Activated CD8-positive, alpha-beta T cell treated with anti-CD3 and anti-CD28 coated beads, Interleukin-2, amount 10 ng/mL, durations not matched to agents 7 days and 5 days (primary cell): ENCODE measurements at regions not wholly inside any gene's neighbourhood (a gene's known extent, or its start where the extent isn't known, plus 50 kb on each side); places are given as distances from the start of the nearest gene placed in this dataset.
"Not testable (repeated sequence)": the region's sequence is repeated elsewhere in the genome, so short reads cannot be mapped to it uniquely, and the experiment has no call there.

Source experiments
- ATAC-seq: fragments of 150-1000 bp; cut with Tn5 transposase; one replicate; pipeline ENCODE4 v1.10.0; 2021; ENCODE audit warnings: moderate library complexity
- CTCF ChIA-PET: fragments of 350-600 bp; sonication (Branson Sonifier 250); formaldehyde crosslinking; loops from one replicate; lab custom pipeline; 2021; ENCODE audit warnings: antibody characterized with exemption; lab: Charles Lee
- POLR2A ChIA-PET: fragments of 350-600 bp; sonication (Branson Sonifier 250); formaldehyde crosslinking; loops from one replicate; lab custom pipeline; 2021; ENCODE audit warnings: antibody characterized with exemption; lab: Charles Lee
- DNase-seq: peaks from one replicate; pipeline ENCODE4 v3.0.0-alpha.2; 2020
- H3K27ac Mint-ChIP-seq: one replicate; pipeline ENCODE4 v1.8.0; 2021; ENCODE audit warnings: mild to moderate bottlenecking, mixed read lengths
- H3K27me3 Mint-ChIP-seq: one replicate; pipeline ENCODE4 v1.8.0; 2021; ENCODE audit warnings: low read depth, mixed read lengths
- H3K36me3 Mint-ChIP-seq: one replicate; pipeline ENCODE4 v1.8.0; 2021; ENCODE audit warnings: low read depth, mixed read lengths
- H3K4me1 Mint-ChIP-seq: one replicate; pipeline ENCODE4 v1.8.0; 2021; ENCODE audit warnings: low read depth, mixed read lengths
- H3K4me3 Mint-ChIP-seq: one replicate; pipeline ENCODE4 v1.8.0; 2021; ENCODE audit warnings: mild to moderate bottlenecking, mixed read lengths
- H3K9me3 Mint-ChIP-seq: one replicate; pipeline ENCODE4 v1.8.0; 2022; ENCODE audit warnings: mixed read lengths; ENCODE audit not compliant: insufficient read depth

GRCh38 chr1:213585959-213586586 lies 401.7 kb upstream of the PROX1 start:
- Mint-ChIP-seq H3K4me1 (no peaks in the 10 kb centered on the region), H3K27me3 (no peaks in the 10 kb centered on the region), H3K36me3 (no peaks in the 10 kb centered on the region), H3K4me3 (no peak overlapping the region), H3K9me3 (no peaks in the 10 kb centered on the region), H3K27ac (no peak overlapping the region)
- DNase-seq = no peak
- POLR2A ChIA-PET = no interaction called here
- ATAC-seq = no peak
- CTCF ChIA-PET = no interaction called here

GRCh38 chr1:213586587-213586972 lies 401.2 kb upstream of the PROX1 start:
- DNase-seq (no peak), ATAC-seq (no peak)
- ChIA-PET POLR2A (no interaction called here), CTCF (no interaction called here)
- H3K4me1 Mint-ChIP-seq = no peaks in the 10 kb centered on the region
- H3K27ac Mint-ChIP-seq = no peak overlapping the region
- no peaks in the 10 kb centered on the region for H3K27me3 Mint-ChIP-seq
- no peaks in the 10 kb centered on the region for H3K36me3 Mint-ChIP-seq
- no peak overlapping the region for H3K4me3 Mint-ChIP-seq
- H3K9me3 Mint-ChIP-seq = no peaks in the 10 kb centered on the region

- no peaks in the 10 kb centered on the region for H3K36me3 Mint-ChIP-seq
- no peaks in the 10 kb centered on the region for H3K27me3 Mint-ChIP-seq
- no peaks in the 10 kb centered on the region for H3K4me1 Mint-ChIP-seq
- ChIA-PET POLR2A (no interaction called here), CTCF (no interaction called here)
- no peak overlapping the region for H3K4me3 Mint-ChIP-seq
- H3K27ac Mint-ChIP-seq = no peak overlapping the region
- ATAC-seq (no peak), DNase-seq (no peak)
- H3K9me3 Mint-ChIP-seq = no peaks in the 10 kb centered on the region
Observed at GRCh38 chr1:213596729-213597128, 391.0 kb upstream of the PROX1 start.

GRCh38 chr1:213598263-213598662 lies 389.5 kb upstream of the PROX1 start:
- DNase-seq (no peak), ATAC-seq (no peak)
- ChIA-PET POLR2A (no interaction called here), CTCF (no interaction called here)
- H3K27ac Mint-ChIP-seq = no peak overlapping the region
- no peaks in the 10 kb centered on the region for H3K36me3 Mint-ChIP-seq
- no peak overlapping the region for H3K4me3 Mint-ChIP-seq
- H3K4me1 Mint-ChIP-seq = no peaks in the 10 kb centered on the region
- no peaks in the 10 kb centered on the region for H3K9me3 Mint-ChIP-seq
- H3K27me3 Mint-ChIP-seq = no peaks in the 10 kb centered on the region

DNA sequence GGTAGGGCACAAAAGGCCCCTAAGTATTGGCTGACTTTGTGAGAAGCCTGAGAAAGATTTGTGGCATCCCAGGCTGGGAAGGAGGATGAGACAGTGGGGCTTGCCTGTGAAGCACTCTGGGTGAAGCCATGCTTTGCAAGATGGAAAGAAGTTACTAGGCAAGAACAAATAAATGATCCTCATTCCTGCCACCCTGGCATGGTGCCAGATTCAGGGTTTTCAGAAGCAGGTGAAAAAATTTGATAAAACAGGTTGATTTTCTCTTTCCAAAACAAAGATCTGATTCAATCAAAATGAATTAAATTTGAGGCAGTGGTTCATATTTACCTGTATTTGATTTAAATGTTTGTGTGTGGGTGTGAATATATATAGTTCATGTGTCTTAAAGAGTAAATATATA lies 386.9 kb upstream of the PROX1 start:
- no peak for ATAC-seq
- POLR2A ChIA-PET = no interaction called here
- no peak for DNase-seq
- CTCF ChIA-PET = no interaction called here
- no peaks in the 10 kb centered on the region for H3K4me1 Mint-ChIP-seq
- H3K4me3 Mint-ChIP-seq = no peak overlapping the region
- H3K27ac Mint-ChIP-seq = no peak overlapping the region
- no peaks in the 10 kb centered on the region for H3K9me3 Mint-ChIP-seq
- H3K36me3 Mint-ChIP-seq = no peaks in the 10 kb centered on the region
- no peaks in the 10 kb centered on the region for H3K27me3 Mint-ChIP-seq

DNA sequence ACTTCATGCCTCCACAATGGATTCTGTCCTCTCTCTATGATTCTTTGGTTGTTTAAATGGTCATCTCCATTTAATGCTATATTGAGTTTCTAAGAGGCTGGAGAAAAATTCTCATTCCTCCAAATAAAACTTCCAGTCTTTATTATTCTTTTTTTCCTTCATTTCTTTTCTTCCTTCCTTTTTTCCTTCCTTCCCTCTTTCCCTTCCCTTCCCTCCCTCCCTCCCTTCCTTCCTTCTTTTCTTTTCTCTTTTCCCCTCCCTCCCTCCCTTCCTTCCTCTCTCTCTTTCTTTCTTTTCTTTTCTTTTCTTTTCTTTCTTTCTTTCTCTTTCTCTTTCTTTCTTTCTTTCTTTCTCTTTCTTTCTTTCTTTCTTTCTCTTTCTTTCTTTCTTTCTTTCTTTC lies 386.1 kb upstream of the PROX1 start:
- H3K4me1 Mint-ChIP-seq, ATAC-seq, CTCF ChIA-PET, H3K9me3 Mint-ChIP-seq, H3K4me3 Mint-ChIP-seq, H3K27me3 Mint-ChIP-seq, H3K36me3 Mint-ChIP-seq, H3K27ac Mint-ChIP-seq, POLR2A ChIA-PET, DNase-seq: not testable (repeated sequence)

GRCh38 chr1:213602796-213603486 lies 384.8 kb upstream of the PROX1 start:
- H3K4me1 Mint-ChIP-seq = no peaks in the 10 kb centered on the region
- H3K27me3 Mint-ChIP-seq = no peaks in the 10 kb centered on the region
- DNase-seq = no peak
- no peaks in the 10 kb centered on the region for H3K36me3 Mint-ChIP-seq
- CTCF ChIA-PET = no interaction called here
- H3K9me3 Mint-ChIP-seq = no peaks in the 10 kb centered on the region
- ATAC-seq = no peak
- no peak overlapping the region for H3K27ac Mint-ChIP-seq
- POLR2A ChIA-PET = no interaction called here
- H3K4me3 Mint-ChIP-seq = no peak overlapping the region

DNA sequence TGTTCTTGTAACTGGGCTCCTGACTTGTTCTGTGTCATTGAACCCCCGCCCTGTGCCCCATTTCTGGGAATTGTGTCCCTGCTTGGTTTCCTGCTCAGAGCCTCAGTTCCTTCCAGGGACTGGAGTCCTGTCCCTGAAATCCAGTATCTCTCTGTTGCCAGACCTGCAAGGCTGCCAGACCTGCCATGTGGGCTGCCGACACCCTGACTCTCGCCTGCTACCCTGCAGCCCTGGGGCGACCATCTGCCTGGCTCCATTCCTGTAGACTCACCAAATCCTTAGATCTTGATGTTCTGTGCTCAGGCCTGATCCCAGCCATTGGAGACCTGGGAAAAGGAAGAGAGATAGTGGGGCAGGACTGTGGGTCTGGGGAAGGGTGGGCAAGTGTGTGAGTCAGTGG lies 383.3 kb upstream of the PROX1 start:
- ChIA-PET CTCF (no interaction called here), POLR2A (no interaction called here)
- H3K27ac Mint-ChIP-seq = no peak overlapping the region
- H3K4me1 Mint-ChIP-seq = no peaks in the 10 kb centered on the region
- no peaks in the 10 kb centered on the region for H3K27me3 Mint-ChIP-seq
- no peaks in the 10 kb centered on the region for H3K9me3 Mint-ChIP-seq
- no peak for ATAC-seq
- no peak overlapping the region for H3K4me3 Mint-ChIP-seq
- H3K36me3 Mint-ChIP-seq = no peaks in the 10 kb centered on the region
- DNase-seq = no peak

DNA sequence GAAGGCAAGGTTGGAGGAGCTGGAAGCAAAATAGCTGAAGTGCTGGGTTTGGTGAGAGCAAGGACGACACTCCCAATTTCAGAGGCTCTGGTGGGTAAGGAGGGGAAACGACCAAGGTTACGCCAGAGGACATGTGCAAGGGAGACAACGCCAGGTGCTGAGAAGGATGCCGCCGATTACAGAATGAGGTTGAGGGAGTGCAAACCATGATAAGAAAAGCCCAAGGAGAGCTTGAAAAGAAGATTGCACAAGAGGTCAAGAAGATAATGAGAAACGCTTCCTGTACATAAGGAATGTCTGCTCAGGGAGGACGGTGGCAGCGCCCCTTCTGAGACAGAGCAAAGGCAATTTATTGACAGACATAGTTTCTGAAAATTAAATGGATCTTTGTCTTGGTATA lies 382.0 kb upstream of the PROX1 start:
- H3K36me3 Mint-ChIP-seq = no peaks in the 10 kb centered on the region
- H3K4me3 Mint-ChIP-seq = no peak overlapping the region
- CTCF ChIA-PET = no interaction called here
- POLR2A ChIA-PET = no interaction called here
- H3K9me3 Mint-ChIP-seq = no peaks in the 10 kb centered on the region
- H3K27me3 Mint-ChIP-seq = no peaks in the 10 kb centered on the region
- DNase-seq = no peak
- no peak overlapping the region for H3K27ac Mint-ChIP-seq
- ATAC-seq = no peak
- no peaks in the 10 kb centered on the region for H3K4me1 Mint-ChIP-seq

- POLR2A ChIA-PET = no interaction called here
- Mint-ChIP-seq H3K36me3 (no peaks in the 10 kb centered on the region), H3K27me3 (no peaks in the 10 kb centered on the region), H3K27ac (no peak overlapping the region), H3K4me3 (no peak overlapping the region), H3K4me1 (no peaks in the 10 kb centered on the region), H3K9me3 (no peaks in the 10 kb centered on the region)
- CTCF ChIA-PET = no interaction called here
- DNase-seq = no peak
- ATAC-seq = no peak
Observed at GRCh38 chr1:213606252-213606820, 381.4 kb upstream of the PROX1 start.

- Mint-ChIP-seq H3K4me1 (no peaks in the 10 kb centered on the region), H3K9me3 (no peaks in the 10 kb centered on the region), H3K4me3 (no peak overlapping the region), H3K27ac (no peak overlapping the region), H3K27me3 (peaks cover 12% of the 10 kb centered on the region), H3K36me3 (no peaks in the 10 kb centered on the region)
- DNase-seq = no peak
- POLR2A ChIA-PET = no interaction called here
- ATAC-seq = no peak
- CTCF ChIA-PET = no interaction called here
Observed at GRCh38 chr1:213613549-213613948, 374.2 kb upstream of the PROX1 start.

DNA sequence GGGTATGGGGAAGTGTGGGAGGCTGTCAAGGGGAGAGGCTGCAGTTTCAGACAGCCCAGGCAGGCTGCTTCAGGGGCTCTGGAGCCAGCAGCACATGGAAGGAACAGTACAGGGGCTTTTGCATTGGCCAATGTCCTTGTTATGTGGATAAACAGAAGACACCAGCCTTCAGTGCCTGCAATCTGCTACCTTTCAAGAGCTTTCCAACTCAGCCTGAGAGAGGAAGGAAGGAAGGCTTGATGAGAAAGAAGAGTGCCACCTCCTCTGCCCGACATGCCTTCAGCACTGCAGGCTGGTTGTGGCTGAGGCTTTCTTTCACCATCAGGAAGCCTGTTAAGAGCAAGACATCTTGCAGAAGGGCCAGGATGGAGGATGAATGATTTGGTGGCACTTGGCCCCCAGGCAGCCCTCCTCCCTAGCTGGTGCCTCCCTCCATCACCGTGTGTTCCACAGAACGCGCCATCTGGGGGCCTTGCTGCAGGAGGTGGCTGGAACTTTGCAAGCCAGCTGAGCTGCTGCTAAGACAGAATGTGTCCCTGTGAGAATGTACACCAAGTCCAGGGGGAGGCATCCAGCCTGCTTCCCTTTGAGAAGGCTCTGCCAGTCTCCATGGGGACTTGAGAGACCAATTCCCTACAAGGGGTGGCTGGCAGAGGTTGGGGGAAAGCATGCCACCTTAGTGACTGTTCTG lies 372.4 kb upstream of the PROX1 start:
- H3K27ac Mint-ChIP-seq = no peak overlapping the region
- no peaks in the 10 kb centered on the region for H3K9me3 Mint-ChIP-seq
- no peaks in the 10 kb centered on the region for H3K4me1 Mint-ChIP-seq
- H3K4me3 Mint-ChIP-seq = no peak overlapping the region
- ChIA-PET POLR2A (no interaction called here), CTCF (no interaction called here)
- no peaks in the 10 kb centered on the region for H3K36me3 Mint-ChIP-seq
- ATAC-seq = no peak
- peaks cover 17% of the 10 kb centered on the region for H3K27me3 Mint-ChIP-seq
- DNase-seq = no peak
